NCI-H1048 (cell line): ENCODE measurements at regions not wholly inside any gene's neighbourhood (a gene's known extent, or its start where the extent isn't known, plus 50 kb on each side); places are given as distances from the start of the nearest gene placed in this dataset.
"Not testable (repeated sequence)": the region's sequence is repeated elsewhere in the genome, so short reads cannot be mapped to it uniquely, and the experiment has no call there.

Experiments used
- DNase-seq: peaks from one replicate; lab custom pipeline; 2025; lab: John Stamatoyannopoulos, UW

DNA sequence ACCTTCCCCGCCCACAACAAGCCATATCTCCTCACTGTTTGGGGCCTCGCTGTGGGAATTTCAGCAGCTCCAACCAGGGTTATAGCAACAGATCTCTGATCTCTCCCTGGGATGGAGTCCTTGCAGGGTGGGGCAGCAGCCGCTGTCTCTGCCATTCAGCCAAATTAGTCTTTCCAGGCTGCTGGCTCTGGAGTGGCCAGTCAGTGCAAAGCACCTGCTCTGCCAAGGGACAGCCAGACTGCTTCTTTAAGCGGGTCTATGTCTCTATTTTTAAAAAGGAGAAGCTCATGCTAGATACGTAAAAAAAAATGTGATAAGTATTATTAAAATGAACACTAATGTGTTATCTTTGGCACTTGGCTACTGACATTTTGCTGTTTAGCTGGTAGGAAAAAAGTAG is 380.2 kb downstream of the CDH10 start:
- DNase-seq = no peak

DNA sequence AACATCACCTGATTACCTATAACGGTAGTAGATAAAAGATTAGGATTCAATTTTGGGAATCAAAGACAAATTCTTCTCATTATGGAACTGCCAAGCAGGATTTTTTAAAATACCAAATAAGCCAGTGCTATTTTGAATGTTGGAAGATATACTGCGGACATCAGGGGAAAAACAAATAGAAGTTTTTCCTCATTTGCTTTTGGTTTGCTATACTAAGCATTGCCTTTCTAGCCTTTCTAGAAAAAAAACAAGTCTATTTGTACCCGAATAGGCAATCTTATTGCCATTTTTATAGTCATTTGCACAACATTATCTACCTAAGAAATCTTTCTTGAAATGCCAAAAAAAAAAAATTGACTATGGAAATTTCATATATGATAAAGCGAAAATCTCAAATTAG is 379.5 kb downstream of the CDH10 start:
- DNase-seq = no peak

DNA sequence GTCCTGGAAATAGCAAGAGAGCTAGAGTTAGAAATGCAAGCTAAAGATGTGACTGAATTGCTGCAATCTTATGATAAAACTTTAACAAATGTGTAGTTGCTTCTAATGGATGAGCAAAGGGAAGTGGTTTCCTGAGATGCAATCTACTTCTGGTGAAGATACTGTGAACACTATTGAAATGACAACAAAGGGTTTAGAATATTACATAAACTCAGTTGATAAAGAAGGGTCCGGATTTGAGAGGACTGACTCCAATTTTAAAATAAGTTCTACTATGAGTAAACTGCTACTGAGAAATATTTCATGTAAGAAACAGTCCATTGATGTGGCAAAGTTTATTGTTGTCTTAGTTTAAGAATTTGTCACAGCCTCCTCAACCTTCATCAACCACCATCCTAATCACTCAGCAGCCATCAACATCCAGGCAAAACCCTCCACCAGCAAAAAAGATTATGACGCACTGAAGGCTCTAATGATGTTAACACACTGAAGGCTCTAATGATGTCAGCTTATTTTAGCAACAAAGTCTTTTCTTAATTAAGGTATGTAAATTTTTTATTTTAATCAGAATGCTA is 376.2 kb downstream of the CDH10 start:
- no peak for DNase-seq

DNA sequence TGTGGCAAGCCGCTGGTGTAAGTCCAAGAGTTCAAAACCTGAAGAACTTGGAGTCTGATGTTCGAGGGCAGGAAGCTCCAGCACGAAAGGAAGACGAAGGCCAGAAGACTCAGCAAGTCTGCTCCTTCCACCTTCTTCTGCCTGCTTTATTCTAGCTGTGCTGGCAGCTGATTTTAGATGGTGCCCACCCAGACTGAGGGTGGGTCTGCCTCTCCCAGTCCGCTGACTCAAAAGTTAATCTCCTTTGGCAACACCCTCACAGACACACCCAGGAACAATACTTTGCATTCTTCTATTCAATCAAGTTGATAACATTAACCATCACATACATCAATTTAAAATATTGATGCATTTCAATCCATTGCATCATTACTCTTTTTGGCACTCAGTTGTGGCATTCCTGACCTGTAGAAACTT is 373.1 kb downstream of the CDH10 start:
- not testable (repeated sequence) for DNase-seq

DNA sequence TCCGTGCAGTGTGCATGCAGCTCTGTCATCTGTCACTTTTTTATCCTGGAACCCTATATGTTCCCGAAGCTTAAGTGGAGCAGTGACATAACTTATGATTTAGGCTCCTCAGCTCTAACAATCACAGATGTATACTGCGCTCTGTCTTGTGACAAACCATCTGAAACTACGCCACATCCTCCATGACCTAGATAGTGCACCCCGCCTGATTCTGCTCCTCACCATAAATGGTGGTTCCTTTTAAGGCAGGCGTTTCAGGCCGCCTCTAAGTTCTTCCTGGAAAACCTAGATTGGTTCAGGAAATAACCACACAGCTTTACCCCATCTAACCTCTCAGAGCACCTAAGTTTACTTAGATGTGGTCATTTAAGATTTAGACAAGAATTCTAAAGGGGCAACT is 372.0 kb downstream of the CDH10 start:
- DNase-seq = no peak

DNA sequence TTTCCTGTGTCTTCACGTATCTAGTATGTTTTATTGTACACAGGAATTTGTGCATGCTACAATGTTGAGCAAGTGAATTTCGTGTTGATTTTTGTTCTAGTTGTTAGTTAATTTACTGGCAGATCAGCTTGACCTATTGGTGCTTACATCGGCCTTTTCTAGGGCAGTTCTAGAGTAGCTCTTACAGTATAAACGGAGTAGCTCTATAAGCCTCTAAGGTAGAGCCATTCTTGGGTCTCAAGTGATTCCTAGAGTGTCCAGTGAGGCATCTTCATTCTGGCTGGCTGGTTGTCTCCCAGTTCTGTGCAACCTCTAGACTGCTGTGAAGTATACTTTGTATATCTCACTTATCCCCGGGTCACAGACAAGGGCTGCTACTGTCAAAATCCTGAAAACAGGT is 364.6 kb downstream of the CDH10 start:
- DNase-seq = no peak

DNA sequence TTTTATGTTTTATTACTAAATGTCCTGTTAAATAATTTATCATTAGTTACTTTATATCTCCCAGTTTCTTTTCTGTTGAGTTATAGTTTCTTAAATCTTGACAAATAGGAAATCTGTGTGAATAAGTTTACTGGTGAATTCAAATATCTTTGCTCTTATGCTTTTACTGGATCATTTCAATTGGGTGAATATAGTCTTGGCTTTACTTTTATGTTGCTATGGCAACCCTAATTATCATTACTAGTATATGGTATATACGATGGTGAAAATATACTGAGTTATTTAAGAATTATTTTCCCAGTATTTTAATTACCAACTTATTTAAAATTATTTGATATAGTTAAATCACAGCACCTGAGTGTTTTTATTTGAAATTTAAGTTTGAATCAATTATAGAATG is 363.0 kb downstream of the CDH10 start:
- DNase-seq = no peak

DNA sequence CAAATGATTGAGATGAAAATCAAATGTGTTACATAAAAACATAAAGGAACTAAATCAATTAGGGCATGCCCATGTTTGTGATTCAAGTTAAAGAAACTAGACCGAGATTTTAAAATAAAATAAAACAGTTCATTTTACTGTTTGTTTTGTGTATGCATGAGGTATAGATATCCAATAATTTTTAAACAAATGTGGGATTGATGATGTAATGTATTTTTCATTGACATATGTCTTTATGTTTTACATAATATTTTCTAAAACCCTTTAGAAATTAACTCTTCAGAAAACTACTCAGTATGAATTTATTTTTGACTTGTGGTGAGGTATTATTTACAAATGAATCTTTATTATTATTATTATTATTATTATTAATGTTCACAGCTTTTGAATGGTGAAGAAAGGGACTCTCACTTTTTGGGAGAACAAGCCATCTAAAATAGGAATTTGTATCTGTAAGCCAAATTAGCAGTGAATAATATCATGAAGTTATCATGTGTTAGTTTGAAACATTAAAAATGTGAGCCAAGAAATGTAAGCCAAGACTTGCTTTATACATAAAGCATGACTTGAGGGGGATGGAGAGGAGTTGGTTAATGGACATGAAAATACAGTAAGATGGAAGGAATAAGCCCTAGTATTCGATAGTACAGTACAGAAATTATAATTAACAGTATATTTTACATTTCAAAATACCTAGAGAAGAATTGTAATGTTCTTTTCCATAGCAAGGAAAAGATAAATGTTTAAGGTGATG is 355.0 kb downstream of the CDH10 start:
- DNase-seq = no peak

DNA sequence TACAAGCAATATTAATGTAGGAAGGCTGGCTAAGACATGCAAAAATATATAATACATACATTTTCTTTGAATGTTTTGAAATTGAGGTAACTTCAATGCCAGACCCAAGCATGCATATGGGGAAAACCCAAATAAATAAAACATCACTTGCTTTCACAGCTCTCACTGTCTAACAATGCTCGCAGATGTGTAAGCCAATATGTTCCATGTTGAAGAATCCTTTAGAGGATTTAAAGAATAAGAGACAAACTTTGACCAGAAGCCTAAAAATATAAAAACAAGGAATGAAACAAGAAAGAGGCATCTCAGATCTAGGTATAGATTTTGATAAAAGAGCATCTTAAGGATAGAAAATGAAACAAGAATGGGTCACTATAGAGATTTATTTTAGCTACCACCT is 354.2 kb downstream of the CDH10 start:
- DNase-seq = no peak

DNA sequence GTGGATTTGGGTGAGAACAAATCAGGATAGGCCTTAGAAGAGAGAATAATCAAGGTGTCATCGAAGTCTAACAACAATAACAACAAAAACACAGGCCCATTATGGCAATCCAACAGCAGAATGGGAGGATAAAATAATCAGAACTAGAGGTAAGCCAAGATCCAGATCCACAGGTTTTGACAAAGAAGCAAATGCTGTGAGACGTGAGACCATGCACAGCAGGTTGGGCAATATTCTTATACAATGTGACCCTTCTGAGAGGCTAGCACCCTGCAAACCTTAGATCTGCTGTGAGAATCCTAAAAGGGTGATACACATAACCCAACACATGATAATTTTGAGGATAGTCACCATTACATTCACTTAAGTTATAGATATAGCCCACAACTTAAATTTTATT is 352.9 kb downstream of the CDH10 start:
- DNase-seq = no peak

DNA sequence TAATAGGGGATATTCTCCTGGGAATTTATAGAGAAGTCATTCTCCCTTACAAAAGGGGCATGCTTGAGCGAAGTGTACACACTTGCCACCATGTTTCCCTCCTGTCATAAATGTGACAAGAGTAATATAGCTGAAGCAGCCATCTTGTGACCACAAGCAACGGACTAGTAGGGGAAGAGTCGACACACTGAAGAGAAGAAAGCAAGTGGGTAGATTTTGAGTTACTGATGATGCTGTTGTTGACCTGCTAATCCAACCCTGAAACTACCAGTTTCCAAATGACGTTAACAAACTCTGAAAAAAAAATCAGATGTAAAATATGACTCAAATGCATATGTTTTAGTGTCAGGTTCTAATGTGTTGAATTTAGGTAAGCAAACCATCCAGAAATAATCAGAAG is 350.4 kb downstream of the CDH10 start:
- DNase-seq = no peak

DNA sequence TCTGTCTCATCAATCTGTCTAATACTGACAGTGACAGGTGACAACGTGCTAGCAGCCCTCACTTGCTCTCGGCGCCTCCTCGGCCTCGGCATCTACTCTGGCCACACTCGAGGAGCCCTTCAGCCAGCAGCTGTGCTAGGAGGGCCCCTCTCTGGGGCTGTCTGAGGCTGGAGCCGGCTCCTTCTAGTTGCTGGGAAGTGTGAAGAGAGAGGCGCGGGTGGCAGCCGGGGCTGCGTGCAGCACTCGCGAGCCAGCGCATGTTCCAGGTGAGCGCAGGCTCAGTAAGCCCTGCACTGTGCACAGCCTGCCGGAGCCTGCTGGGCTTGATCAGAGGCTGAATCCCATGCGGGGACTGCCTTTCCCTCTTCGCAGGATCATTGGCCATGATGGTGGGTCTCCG is 330.7 kb downstream of the CDH10 start:
- DNase-seq = no peak

DNA sequence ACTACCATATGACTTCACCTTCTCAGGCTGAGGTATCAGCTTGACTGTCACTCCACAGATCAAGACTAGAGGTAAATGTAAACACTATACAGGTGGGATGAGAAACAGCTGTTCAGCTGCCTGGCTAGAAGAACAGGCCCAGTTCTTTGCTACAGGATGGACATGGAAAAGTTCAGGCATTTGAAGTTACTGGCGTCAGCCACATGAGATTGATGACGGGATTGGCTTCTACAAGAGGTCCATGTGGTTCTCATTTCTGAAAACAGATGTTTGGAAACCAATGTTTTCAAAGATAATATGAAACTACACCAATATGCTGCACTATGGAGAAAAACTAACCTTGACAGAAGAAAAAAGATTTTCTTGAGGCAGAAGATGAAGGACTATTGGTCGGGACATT is 324.1 kb downstream of the CDH10 start:
- DNase-seq = no peak

DNA sequence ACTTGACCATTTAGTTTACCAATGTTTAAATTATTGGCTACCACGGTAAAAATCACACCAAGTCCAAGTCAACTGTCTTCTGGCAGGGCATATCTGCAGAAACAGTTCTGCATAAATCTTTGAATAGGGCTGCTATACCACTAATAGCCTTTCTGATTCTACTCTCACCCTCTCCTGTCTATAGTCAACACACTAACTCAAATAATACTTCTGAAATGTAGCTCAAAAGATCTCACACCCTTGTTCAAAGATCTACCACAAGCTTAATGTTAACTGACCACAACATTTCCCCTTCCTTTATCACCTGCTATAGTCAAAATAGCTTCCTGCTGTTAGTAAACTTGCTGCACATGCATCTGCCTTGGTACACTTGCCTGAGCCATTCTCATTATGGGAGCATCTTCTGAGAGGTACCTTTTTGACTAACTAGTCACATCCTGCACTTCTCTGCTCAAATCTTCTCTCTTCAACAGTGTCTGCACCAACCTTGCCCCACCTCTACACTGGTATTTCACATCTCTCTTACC is 319.4 kb downstream of the CDH10 start:
- DNase-seq = no peak

DNA sequence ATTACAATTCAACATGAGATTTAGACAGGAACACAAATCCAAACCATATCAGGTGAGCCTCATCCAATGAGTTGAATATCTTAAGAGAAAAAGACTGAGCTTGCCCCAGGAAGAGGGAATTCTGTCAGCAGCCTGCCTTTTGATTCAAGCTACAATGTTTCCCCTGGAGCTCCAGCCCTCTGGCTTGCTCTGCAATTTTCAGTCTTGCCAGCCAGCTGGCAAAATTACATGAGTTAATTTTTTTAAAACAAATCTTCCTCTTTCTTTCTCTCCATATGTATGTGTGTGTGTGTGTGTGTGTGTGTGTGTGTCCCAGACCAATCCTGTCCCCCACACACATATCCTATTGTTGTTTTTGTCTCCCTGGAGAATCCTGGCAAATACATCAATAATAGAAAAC is 313.2 kb downstream of the CDH10 start:
- no peak for DNase-seq

DNA sequence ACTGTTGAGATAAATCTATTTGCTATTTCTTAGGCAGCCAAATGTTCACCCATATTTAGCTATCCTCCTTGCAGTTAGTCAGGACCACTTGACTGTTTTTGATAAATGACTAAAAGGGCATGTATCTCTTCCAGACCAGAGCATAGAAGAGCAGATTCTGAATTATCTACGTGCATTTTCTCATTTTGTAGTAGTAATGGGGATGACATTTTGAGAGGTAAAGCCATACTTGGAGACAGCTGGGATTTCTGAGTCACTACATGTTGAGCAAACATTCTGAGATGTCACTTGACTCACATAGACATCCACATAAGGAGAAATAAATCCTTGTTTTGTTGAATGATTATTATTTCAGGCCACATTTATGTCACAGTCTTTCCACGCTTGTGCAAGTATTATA is 297.6 kb downstream of the CDH10 start:
- DNase-seq = no peak

DNA sequence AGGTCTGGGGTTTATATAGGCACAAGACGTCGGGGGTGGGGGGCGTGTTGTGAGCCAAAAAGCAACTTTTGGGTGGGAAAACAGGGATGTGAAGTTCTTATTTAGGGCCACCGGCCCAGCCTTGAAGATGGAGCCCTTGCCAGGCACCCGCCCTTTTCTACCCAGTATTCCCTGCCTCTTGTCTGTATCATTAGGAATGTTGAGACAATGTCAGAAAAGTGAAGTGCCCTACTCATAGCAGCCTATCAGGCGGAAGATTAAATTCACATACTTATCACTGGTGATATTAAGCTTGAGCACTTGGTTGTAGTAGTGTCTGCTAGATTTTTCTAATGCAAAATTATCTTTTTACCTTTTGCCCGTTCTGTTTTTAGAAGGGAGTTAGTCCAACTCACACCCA is 293.5 kb downstream of the CDH10 start:
- no peak for DNase-seq

DNA sequence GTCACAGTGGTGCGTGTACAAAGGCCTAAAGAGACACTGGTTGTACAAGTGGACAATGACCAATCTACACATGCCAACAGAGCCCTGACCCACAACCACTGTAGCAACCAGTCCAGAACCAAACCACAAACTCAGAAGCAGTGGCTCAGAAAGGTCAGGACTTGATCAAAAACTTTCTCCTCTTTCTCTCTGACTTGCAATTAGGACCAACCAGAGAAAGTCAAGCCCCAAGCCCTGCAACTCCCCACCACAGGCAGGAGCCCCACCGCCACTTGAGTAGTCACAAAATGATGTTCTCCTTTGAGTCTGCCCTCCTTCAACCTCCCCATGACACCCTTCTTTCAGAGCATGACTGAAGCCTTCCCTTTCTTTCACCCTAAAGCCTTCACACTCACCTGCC is 291.8 kb downstream of the CDH10 start:
- no peak for DNase-seq

DNA sequence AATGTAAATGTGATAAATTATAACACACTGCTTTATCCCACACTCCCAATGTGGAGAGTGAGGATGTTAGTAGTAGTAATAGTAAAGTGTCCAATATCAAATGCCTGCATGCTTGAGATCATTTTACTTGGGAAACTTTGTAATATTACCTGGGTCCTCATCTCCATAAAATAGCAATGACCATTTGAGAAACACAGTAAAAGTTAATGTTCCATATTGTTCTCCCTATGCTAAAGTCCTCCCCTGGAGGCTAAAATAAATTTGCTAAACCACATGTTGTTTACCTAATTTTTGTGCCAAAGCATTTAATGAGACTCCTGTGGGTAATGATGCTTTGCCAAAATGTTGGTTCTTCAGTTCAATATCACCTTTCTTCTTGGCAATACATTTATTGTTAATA is 291.2 kb downstream of the CDH10 start:
- no peak for DNase-seq

DNA sequence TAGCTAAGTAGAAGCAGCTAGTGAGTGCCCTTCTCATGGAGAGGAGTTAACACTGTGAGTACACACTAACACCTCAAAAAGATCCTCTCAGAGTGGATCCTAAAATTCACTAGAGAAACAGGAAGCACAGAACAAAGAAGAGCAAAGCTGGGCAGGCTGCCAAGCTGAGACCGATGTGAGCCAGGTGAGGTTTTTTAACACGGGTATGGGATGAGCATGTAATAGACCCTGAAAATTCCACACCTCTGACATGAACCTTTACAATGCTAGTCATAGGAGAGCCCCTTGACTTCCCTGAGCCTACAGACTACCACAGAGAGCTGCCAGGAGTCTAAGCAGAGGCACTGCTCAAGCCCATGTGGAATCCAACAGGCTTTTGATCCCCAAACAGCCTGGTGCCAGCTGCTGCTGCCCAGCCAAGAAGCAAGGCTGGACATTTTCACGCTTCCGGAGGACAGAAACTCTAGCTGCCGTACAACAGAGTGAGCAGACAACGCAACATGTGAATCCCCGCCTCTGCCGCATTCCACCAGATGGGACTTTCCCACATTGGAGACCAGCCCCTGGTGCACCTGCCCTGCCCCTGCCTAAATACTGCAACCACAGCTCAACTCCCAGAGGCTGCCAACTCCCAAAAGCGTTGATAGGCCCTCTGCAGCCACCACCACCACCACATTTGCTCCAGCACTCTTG is 280.8 kb downstream of the CDH10 start:
- no peak for DNase-seq

DNA sequence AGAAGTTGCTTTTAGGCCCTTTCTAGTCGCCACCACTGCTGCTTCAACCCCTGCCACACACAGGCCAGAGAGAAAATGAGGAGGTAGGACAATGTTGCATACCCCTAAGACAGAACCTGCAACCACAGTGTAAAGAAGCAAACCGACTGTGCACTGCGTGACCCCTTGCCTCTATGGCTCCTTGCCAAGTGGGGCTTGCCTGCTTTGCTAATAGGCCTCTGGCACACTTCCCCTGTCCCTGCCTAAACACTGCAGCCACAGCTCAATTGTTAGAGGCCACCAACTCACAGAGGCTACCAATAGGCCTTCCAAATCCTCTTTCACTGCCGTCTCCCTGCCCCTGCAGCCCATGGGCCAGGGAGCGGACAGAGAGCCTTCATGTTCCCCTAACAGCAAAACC is 280.1 kb downstream of the CDH10 start:
- no peak for DNase-seq

DNA sequence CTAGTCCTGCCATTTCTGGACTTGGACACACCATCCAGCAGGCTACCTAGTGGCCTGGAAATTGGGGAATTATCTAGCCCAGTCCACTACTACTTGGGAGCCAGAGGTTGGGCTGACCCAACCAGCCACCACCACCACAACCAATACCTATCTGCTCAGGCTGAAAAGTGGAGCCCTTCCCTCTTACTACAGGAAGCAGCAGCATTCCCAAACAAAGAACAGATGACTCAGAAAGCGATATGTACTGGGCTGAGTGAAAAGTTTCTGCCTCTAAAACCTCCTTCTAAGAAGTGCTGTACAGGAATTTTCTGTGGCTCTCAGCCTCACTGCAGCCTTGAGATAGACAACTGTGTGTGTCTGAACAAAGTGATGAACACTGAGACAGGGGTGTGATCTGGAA is 279.4 kb downstream of the CDH10 start:
- no peak for DNase-seq

DNA sequence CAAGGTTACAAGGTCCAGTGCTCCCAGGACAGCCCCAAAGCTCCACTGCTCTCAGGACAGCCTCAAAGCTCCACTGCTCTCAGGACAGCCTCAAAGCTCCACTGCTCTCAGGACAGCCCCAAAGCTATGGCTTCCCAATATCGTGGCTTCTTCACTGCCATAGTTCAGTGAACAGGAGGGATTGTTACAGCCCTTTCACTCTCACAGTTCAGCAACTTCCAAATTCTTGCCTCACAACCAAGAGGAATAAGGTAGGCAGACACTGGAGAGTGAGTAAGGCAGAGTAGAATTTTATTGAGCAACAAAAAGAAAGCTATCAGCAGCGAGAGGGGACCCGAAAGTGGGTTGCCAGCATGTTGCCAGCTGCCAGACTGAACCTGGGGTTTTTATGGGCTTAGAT is 277.6 kb downstream of the CDH10 start:
- DNase-seq = no peak
